ENCODE measurements at regions not wholly inside any gene's neighbourhood (a gene's known extent, or its start where the extent isn't known, plus 50 kb on each side); places are given as distances from the start of the nearest gene placed in this dataset.

GRCh38 chr14:53341324-53341723, 188.2 kb upstream of the DDHD1 start:
- TF ChIP-seq E2F6 (IDR thresholded peaks at IDR 0.05): no peak
- no peak for TF ChIP-seq JUND (IDR thresholded peaks at IDR 0.05; ENCODE audit: low read length)
- TF ChIP-seq CTCF (IDR thresholded peaks at IDR 0.05; ENCODE audit: control extremely low read depth in 1 of 3, insufficient read depth in 1 of 3, low read depth in 1 of 3, low read length in 3 of 3): no peak
- TF ChIP-seq ATF2 (IDR thresholded peaks at IDR 0.05; ENCODE audit: low read length): no peak
- no peak for TF ChIP-seq POLR2A (IDR thresholded peaks at IDR 0.05; ENCODE audit: control extremely low read depth in 1 of 2, low read depth in 2 of 2, low read length in 2 of 2)
- no peak for TF ChIP-seq RAD21 (IDR thresholded peaks at IDR 0.05 in 1 of 2, conservative IDR thresholded peaks at IDR 0.05 in 1 of 2; ENCODE audit: low read depth in 2 of 2, low read length in 2 of 2)
- TF ChIP-seq EZH2 (IDR thresholded peaks at IDR 0.05; ENCODE audit: low read depth, low read length, severe bottlenecking): no peak
- TF ChIP-seq JUN (IDR thresholded peaks at IDR 0.05; ENCODE audit: low read depth, low read length): no peak
- no peak for TF ChIP-seq POLR2AphosphoS5 (IDR thresholded peaks at IDR 0.05; ENCODE audit: low read depth, low read length)

Data from H1 (cell line).